Activated T-helper 2 cell treated with anti-CD3 and anti-CD28 coated beads, Interferon-gamma antibody, Interleukin-2, Interleukin-4, amounts not matched to agents 10 μg/mL and 5 μg/mL and 100 μg/mL, durations not matched to agents 14 hours and 24 hours and 36 hours (primary cell): ENCODE measurements at regions not wholly inside any gene's neighbourhood (a gene's known extent, or its start where the extent isn't known, plus 50 kb on each side); places are given as distances from the start of the nearest gene placed in this dataset.

Source experiments
- DNase-seq: peaks from one replicate; pipeline ENCODE4 v3.0.0; 2021; ENCODE audit warnings: low spot score
- H3K27ac Mint-ChIP-seq: one replicate; pipeline ENCODE4 v1.8.0; 2021; ENCODE audit warnings: mixed read lengths
- H3K27me3 Mint-ChIP-seq: one replicate; pipeline ENCODE4 v1.8.0; 2021; ENCODE audit warnings: low read depth, mixed read lengths
- H3K36me3 Mint-ChIP-seq: one replicate; pipeline ENCODE4 v1.8.0; 2021; ENCODE audit warnings: low read depth, mixed read lengths
- H3K4me1 Mint-ChIP-seq: one replicate; pipeline ENCODE4 v1.8.0; 2021; ENCODE audit warnings: low read depth, mixed read lengths
- H3K4me3 Mint-ChIP-seq: one replicate; pipeline ENCODE4 v1.8.0; 2021; ENCODE audit warnings: low read depth, mild to moderate bottlenecking, moderate library complexity, mixed read lengths
- H3K9me3 Mint-ChIP-seq: one replicate; pipeline ENCODE4 v1.8.0; 2021; ENCODE audit warnings: mixed read lengths
- intact Hi-C: fragments of 100-400 bp; cut with micrococcal nuclease; formaldehyde crosslinking; loops from one replicate; pipeline ENCODE4 v1.15.1; 2023

- peaks cover 4% of the 10 kb centered on the region for H3K27me3 Mint-ChIP-seq
- intact Hi-C loops: loop anchor here (10.0 kb wide), 1 partner anchor 378 kb away; no protein-coding TSS in a partner anchor
- peaks cover 38% of the 10 kb centered on the region for H3K4me1 Mint-ChIP-seq
- H3K27ac Mint-ChIP-seq: no peak overlapping the region
- no peaks in the 10 kb centered on the region for H3K9me3 Mint-ChIP-seq
- H3K4me3 Mint-ChIP-seq: no peak overlapping the region
- peaks cover 3% of the 10 kb centered on the region for H3K36me3 Mint-ChIP-seq
- DNase-seq: no peak
These were observed 80.7 kb upstream of the DUSP10 start for GRCh38 chr1:221822591-221822990.

DNA sequence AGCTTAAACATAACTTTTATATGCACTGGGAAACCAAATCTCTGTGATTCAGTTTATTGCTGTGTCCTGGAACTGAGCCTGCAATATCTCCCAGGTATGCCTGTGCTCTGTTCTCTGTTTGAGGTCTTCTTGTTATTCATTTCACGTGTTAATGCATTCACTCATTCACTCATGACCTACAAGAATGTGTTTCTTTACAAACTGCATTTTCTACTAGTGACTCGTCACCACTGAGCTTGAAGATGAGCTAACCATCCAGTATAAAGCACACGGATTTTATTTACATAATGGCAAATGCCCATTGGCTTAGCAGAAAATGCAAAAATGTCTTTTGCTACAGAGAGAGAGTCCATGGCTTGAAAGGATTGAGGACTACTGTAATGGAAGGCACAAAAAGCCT, 75.0 kb upstream of the DUSP10 start:
- intact Hi-C loops: no loop called here
- peaks cover 4% of the 10 kb centered on the region for H3K27me3 Mint-ChIP-seq
- H3K4me1 Mint-ChIP-seq: no peaks in the 10 kb centered on the region
- H3K9me3 Mint-ChIP-seq: no peaks in the 10 kb centered on the region
- no peak for DNase-seq
- H3K27ac Mint-ChIP-seq: no peak overlapping the region
- no peaks in the 10 kb centered on the region for H3K36me3 Mint-ChIP-seq
- H3K4me3 Mint-ChIP-seq: no peak overlapping the region

- H3K27me3 Mint-ChIP-seq: peaks cover 4% of the 10 kb centered on the region
- H3K27ac Mint-ChIP-seq: no peak overlapping the region
- H3K9me3 Mint-ChIP-seq: no peaks in the 10 kb centered on the region
- no peak overlapping the region for H3K4me3 Mint-ChIP-seq
- DNase-seq: no peak
- no peaks in the 10 kb centered on the region for H3K36me3 Mint-ChIP-seq
- H3K4me1 Mint-ChIP-seq: peaks cover 9% of the 10 kb centered on the region
- intact Hi-C loops: no loop called here
These were observed 73.8 kb upstream of the DUSP10 start for GRCh38 chr1:221815660-221816059.

DNA sequence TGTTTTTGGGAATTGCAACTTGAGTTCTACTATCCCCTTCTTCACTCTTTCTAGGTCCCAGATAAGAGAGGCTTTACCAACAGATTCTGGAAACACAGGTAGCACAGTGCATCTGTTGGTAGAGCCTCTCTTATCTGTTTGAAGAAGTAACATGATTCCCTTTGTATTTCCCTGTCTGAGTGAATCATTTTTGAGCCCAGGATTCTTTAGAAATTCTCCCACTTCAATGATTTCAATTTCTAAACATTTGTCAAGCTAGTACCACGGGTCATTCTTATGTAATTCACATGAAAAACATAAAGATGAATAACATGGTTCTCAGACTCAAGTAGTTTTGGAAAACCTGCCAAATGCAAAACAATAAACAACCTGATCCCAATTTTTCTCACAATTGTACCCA, 72.0 kb upstream of the DUSP10 start:
- H3K27me3 Mint-ChIP-seq: peaks cover 4% of the 10 kb centered on the region
- H3K36me3 Mint-ChIP-seq: no peaks in the 10 kb centered on the region
- H3K27ac Mint-ChIP-seq: no peak overlapping the region
- intact Hi-C loops: no loop called here
- H3K9me3 Mint-ChIP-seq: no peaks in the 10 kb centered on the region
- no peak overlapping the region for H3K4me3 Mint-ChIP-seq
- DNase-seq: no peak
- peaks cover 27% of the 10 kb centered on the region for H3K4me1 Mint-ChIP-seq

DNA sequence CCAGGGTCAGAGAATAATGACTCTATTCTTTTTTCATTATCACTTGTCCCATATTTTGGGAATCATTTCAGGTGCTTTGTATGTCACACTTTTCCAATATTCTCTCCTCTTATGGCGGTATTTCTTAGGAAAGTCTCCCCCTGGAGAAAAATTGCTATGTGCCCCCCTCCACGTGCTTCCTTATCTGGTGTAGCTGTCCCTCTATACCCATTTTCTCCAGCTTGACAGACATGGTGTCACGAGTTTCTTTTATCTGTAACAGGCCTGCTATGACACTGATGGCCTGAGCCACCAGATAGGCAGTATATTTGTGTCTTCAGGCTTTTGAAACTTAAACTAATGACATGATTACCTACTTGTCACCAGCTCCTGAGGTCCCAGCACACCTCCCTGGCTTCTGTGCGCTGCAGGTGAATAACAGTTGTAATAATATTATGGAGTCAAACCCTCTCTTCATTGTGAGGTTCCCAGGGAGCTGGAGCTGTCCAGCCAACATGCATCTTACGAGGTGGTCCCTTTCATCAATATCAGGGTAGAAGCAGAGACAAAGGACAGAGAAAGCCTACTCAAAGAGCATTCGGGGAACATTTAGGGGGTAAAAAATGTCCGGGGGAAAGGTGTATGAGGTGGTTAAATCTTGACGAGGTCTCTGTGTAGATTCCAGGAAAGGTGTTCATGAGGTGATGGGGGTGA, 71.2 kb upstream of the DUSP10 start:
- Mint-ChIP-seq H3K27me3 (peaks cover 4% of the 10 kb centered on the region), H3K4me1 (peaks cover 33% of the 10 kb centered on the region), H3K4me3 (no peak overlapping the region), H3K27ac (no peak overlapping the region), H3K36me3 (no peaks in the 10 kb centered on the region), H3K9me3 (no peaks in the 10 kb centered on the region)
- DNase-seq: no peak
- intact Hi-C loops: no loop called here

GRCh38 chr1:221812088-221812752, 70.3 kb upstream of the DUSP10 start:
- Mint-ChIP-seq H3K4me3 (no peak overlapping the region), H3K27ac (no peak overlapping the region), H3K4me1 (peaks cover 35% of the 10 kb centered on the region), H3K36me3 (no peaks in the 10 kb centered on the region), H3K27me3 (peaks cover 4% of the 10 kb centered on the region), H3K9me3 (no peaks in the 10 kb centered on the region)
- no peak for DNase-seq
- intact Hi-C loops: no loop called here

DNA sequence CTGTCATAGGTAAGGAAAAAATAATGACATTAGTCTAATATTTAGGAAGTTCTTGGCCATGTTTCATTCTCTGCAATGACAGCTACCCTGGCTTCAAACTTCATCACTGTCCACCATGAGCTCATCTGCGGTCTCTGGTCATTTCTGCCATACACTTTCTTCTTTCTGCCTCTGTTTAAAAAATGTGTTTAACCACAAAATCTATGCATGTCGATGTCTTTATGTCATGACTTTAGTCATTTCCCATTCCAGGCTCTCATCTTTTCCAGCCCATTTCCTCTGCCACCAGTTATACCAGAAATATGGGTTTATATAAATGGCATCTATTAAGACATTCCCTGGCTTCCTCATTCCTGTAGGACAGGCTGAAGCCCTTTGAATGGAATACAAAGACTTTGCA, 68.5 kb upstream of the DUSP10 start:
- Mint-ChIP-seq H3K36me3 (no peaks in the 10 kb centered on the region), H3K4me3 (no peak overlapping the region), H3K9me3 (no peaks in the 10 kb centered on the region), H3K4me1 (peaks cover 41% of the 10 kb centered on the region), H3K27ac (peak overlapping the region; percentile 81), H3K27me3 (peaks cover 4% of the 10 kb centered on the region)
- intact Hi-C loops: no loop called here
- DNase-seq: no peak

GRCh38 chr1:221809091-221810029, 67.5 kb upstream of the DUSP10 start:
- Mint-ChIP-seq H3K4me1 (peaks cover 43% of the 10 kb centered on the region), H3K4me3 (no peak overlapping the region), H3K9me3 (no peaks in the 10 kb centered on the region), H3K27ac (peak overlapping the region; percentile 81), H3K27me3 (peaks cover 4% of the 10 kb centered on the region), H3K36me3 (no peaks in the 10 kb centered on the region)
- no peak for DNase-seq
- intact Hi-C loops: loop anchor here (1.0 to 2.0 kb wide), 3 partner anchors 14 to 32 kb away; no protein-coding TSS in a partner anchor

GRCh38 chr1:221806984-221807383, 65.1 kb upstream of the DUSP10 start:
- H3K4me1 Mint-ChIP-seq: peaks cover 51% of the 10 kb centered on the region
- no peak for DNase-seq
- H3K9me3 Mint-ChIP-seq: no peaks in the 10 kb centered on the region
- H3K27ac Mint-ChIP-seq: no peak overlapping the region
- intact Hi-C loops: no loop called here
- H3K4me3 Mint-ChIP-seq: no peak overlapping the region
- H3K27me3 Mint-ChIP-seq: peaks cover under 1% of the 10 kb centered on the region
- H3K36me3 Mint-ChIP-seq: no peaks in the 10 kb centered on the region

GRCh38 chr1:221806236-221806635, 64.3 kb upstream of the DUSP10 start:
- Mint-ChIP-seq H3K9me3 (no peaks in the 10 kb centered on the region), H3K27me3 (no peaks in the 10 kb centered on the region), H3K27ac (no peak overlapping the region), H3K36me3 (no peaks in the 10 kb centered on the region), H3K4me1 (peaks cover 52% of the 10 kb centered on the region), H3K4me3 (no peak overlapping the region)
- intact Hi-C loops: no loop called here
- DNase-seq: no peak

DNA sequence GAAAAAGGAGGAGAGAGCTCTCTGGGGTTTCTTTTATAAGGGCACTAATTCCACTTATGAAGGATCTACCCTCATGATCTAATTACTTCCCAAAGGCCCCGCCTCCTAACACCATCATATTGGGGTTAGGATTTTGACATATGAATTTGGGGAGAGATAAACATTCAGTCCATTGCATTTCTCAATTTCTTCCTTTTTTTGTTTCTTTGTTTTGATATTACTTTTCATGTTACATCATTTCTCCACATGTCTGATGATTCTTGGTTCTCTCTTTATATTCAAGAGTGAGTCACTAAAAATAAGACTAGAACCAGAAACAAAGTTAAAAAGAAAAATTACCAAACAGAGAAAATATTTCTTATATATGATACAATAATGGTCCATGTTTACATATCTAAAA, 63.2 kb upstream of the DUSP10 start:
- Mint-ChIP-seq H3K4me1 (peaks cover 49% of the 10 kb centered on the region), H3K9me3 (peaks cover 4% of the 10 kb centered on the region), H3K4me3 (no peak overlapping the region), H3K27ac (no peak overlapping the region), H3K27me3 (no peaks in the 10 kb centered on the region), H3K36me3 (no peaks in the 10 kb centered on the region)
- intact Hi-C loops: no loop called here
- DNase-seq: no peak

DNA sequence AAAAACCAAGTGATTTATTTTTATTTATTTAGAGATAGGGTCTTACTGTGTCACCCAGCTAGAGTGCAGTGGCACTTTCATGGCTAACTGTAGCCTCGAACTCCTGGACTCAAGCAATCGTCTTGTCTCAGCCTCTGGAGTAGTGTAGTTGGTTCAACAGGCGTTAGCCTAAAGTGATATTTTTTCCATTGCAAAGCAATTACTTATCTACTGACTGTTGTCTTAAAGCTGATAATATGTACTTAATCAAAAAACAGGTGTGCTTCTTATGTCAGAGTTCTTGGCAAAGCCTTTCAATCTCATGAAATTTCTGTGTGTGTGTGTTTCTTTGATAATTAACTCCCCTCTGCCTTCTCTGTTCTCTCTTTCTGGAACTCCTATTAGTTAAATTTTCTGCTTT, 62.4 kb upstream of the DUSP10 start:
- peaks cover 41% of the 10 kb centered on the region for H3K4me1 Mint-ChIP-seq
- no peak overlapping the region for H3K27ac Mint-ChIP-seq
- intact Hi-C loops: no loop called here

More for the DNA sequence above, 62.4 kb upstream of the DUSP10 start:
- Mint-ChIP-seq H3K27me3 (no peaks in the 10 kb centered on the region), H3K36me3 (no peaks in the 10 kb centered on the region), H3K4me3 (no peak overlapping the region), H3K9me3 (peaks cover 9% of the 10 kb centered on the region)
- DNase-seq: no peak
